Endodermal cell (in vitro differentiated cells): ENCODE measurements at regions not wholly inside any gene's neighbourhood (a gene's known extent, or its start where the extent isn't known, plus 50 kb on each side); places are given as distances from the start of the nearest gene placed in this dataset.

Experiments used
- DNase-seq: peaks from one replicate; pipeline ENCODE4 v3.0.0-alpha.2; 2017
- H3K27ac ChIP-seq: 2 replicates; pipeline ENCODE4 v1.5.1; 2013; ENCODE audit warnings: mild to moderate bottlenecking, low read depth, low read length, moderate library complexity
- H3K27me3 ChIP-seq: 2 replicates; pipeline ENCODE4 v1.6.1; 2013; ENCODE audit warnings: mild to moderate bottlenecking, low read length, moderate library complexity; ENCODE audit not compliant: insufficient read depth, control insufficient read depth, poor library complexity, severe bottlenecking
- H3K36me3 ChIP-seq: 2 replicates; pipeline ENCODE4 v1.7.0; 2013; ENCODE audit warnings: mild to moderate bottlenecking, low read length, moderate library complexity; ENCODE audit not compliant: control insufficient read depth, insufficient read depth
- H3K4me1 ChIP-seq: one replicate; pipeline ENCODE4 v1.7.0; 2013; ENCODE audit warnings: low read length; ENCODE audit not compliant: control insufficient read depth, insufficient read depth
- H3K4me3 ChIP-seq: 2 replicates; pipeline ENCODE4 v1.5.1; 2013; ENCODE audit warnings: mild to moderate bottlenecking, low read length, moderate library complexity
- H3K9ac ChIP-seq: 2 replicates; pipeline ENCODE4 v1.6.1; 2013; ENCODE audit warnings: mild to moderate bottlenecking, low read length, moderate library complexity; ENCODE audit not compliant: poor library complexity, severe bottlenecking; ENCODE audit errors: extremely low read depth
- H3K9me3 ChIP-seq: 2 replicates; pipeline ENCODE4 v1.6.1; 2013; ENCODE audit warnings: mild to moderate bottlenecking, low read length, moderate library complexity; ENCODE audit not compliant: control insufficient read depth
- H3K27ac Mint-ChIP-seq: 2 replicates; pipeline ENCODE4 v1.8.0; 2020; ENCODE audit warnings: mixed read lengths
- H3K27me3 Mint-ChIP-seq: 2 replicates; pipeline ENCODE4 v1.8.0; 2021; ENCODE audit warnings: mild to moderate bottlenecking, mixed read lengths; ENCODE audit not compliant: insufficient read depth
- H3K36me3 Mint-ChIP-seq: 2 replicates; pipeline ENCODE4 v1.8.0; 2020; ENCODE audit warnings: low read depth, mixed read lengths
- H3K4me1 Mint-ChIP-seq: 2 replicates; pipeline ENCODE4 v1.8.0; 2020; ENCODE audit warnings: mixed read lengths
- H3K4me3 Mint-ChIP-seq: 2 replicates; pipeline ENCODE4 v1.8.0; 2020; ENCODE audit warnings: mild to moderate bottlenecking, moderate library complexity, mixed read lengths
- H3K9me3 Mint-ChIP-seq: 2 replicates; pipeline ENCODE4 v1.8.0; 2020; ENCODE audit warnings: mild to moderate bottlenecking, mixed read lengths
- WGBS, 2 experiments: methylation state at CpG; one replicate each; pipeline versions ENCODE4 v1.1.5 to v1.1.7; 2013; ENCODE audit warnings: missing lambda C conversion rate in 2 of 2, mixed read lengths in 1 of 2; ENCODE audit not compliant: insufficient coverage in 1 of 2, insufficient read length in 1 of 2; 5-methylcytosine and 5-hydroxymethylcytosine counted together
- TF ChIP-seq, protein P1 (sequence below): fragments of 200-600 bp; sonication (generic); conservative IDR thresholded peaks from 2 replicates; pipeline ENCODE4 v1.5.0; 2021; ENCODE audit warnings: antibody characterized with exemption, mild to moderate bottlenecking

- H3K4me3 Mint-ChIP-seq = no peak overlapping the region
- H3K27ac Mint-ChIP-seq = no peak overlapping the region
- H3K36me3 ChIP-seq = no peaks in the 10 kb centered on the region
- H3K9me3 ChIP-seq = no peaks in the 10 kb centered on the region
- DNase-seq = no peak
- H3K4me1 Mint-ChIP-seq = peaks cover 5% of the 10 kb centered on the region
- no peaks in the 10 kb centered on the region for H3K36me3 Mint-ChIP-seq
- H3K4me3 ChIP-seq = no peak overlapping the region
- H3K9me3 Mint-ChIP-seq = no peaks in the 10 kb centered on the region
- no peaks in the 10 kb centered on the region for H3K4me1 ChIP-seq
- no peaks in the 10 kb centered on the region for H3K27me3 ChIP-seq
- no peak overlapping the region for H3K9ac ChIP-seq
- no peak overlapping the region for H3K27ac ChIP-seq
- no peaks in the 10 kb centered on the region for H3K27me3 Mint-ChIP-seq
- TF ChIP-seq, protein P1, sequence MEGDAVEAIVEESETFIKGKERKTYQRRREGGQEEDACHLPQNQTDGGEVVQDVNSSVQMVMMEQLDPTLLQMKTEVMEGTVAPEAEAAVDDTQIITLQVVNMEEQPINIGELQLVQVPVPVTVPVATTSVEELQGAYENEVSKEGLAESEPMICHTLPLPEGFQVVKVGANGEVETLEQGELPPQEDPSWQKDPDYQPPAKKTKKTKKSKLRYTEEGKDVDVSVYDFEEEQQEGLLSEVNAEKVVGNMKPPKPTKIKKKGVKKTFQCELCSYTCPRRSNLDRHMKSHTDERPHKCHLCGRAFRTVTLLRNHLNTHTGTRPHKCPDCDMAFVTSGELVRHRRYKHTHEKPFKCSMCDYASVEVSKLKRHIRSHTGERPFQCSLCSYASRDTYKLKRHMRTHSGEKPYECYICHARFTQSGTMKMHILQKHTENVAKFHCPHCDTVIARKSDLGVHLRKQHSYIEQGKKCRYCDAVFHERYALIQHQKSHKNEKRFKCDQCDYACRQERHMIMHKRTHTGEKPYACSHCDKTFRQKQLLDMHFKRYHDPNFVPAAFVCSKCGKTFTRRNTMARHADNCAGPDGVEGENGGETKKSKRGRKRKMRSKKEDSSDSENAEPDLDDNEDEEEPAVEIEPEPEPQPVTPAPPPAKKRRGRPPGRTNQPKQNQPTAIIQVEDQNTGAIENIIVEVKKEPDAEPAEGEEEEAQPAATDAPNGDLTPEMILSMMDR = no peak
Measured at GRCh38 chr1:187721216-187721615, 892.5 kb downstream of the PLA2G4A start.

DNA sequence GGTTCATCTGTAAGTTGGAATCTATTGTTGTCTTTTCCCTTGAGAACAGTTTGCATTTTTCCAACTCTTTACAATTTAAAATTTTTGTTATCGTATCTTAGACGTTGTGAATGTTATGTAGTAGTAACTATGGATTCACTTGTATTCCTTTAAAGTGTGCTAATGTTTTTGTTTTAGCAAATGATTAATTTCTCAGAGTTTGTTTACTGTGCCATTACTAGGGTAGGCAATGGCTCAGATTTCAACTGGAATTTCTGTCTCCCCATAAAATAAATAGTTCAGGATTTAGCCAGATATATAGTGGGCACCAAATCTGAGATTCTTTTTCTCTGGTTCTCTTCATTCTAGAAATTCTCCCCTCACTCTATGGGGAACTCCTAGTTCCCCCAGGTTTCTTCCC is 896.5 kb downstream of the PLA2G4A start:
- DNase-seq = no peak
- Histone ChIP-seq H3K27me3 (no peaks in the 10 kb centered on the region), H3K36me3 (no peaks in the 10 kb centered on the region), H3K9ac (no peak overlapping the region), H3K27ac (no peak overlapping the region), H3K4me3 (no peak overlapping the region), H3K9me3 (no peaks in the 10 kb centered on the region), H3K4me1 (no peaks in the 10 kb centered on the region)
- no peaks in the 10 kb centered on the region for H3K36me3 Mint-ChIP-seq
- H3K9me3 Mint-ChIP-seq = no peaks in the 10 kb centered on the region
- 98% methylated on average over 2 of the region's 2 CpGs; no CpG with 5 or more reads in 1 of the 2 experiments for WGBS, 2 experiments
- H3K4me1 Mint-ChIP-seq = no peaks in the 10 kb centered on the region
- TF ChIP-seq, protein P1 = no peak
- no peak overlapping the region for H3K4me3 Mint-ChIP-seq
- no peak overlapping the region for H3K27ac Mint-ChIP-seq
- H3K27me3 Mint-ChIP-seq = no peaks in the 10 kb centered on the region

DNA sequence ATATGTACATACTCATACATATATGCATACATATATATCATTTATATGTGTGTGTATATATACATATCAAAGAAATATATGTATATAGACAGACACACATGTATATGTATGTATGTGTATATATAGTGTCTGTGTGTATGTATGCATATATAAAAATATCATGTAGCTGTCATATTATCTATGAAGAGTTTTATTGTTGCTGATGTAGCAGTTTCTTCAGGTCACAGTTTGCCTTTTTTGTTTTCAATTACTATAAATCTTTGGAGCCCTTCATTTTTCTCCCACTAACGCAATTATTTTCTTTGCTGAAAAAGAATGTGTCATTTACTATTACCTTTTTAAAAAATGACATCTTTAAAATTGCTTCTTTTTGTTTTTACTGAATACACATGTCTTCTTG is 904.5 kb downstream of the PLA2G4A start:
- Histone ChIP-seq H3K4me3 (no peak overlapping the region), H3K9me3 (no peaks in the 10 kb centered on the region), H3K27ac (no peak overlapping the region), H3K36me3 (no peaks in the 10 kb centered on the region), H3K27me3 (no peaks in the 10 kb centered on the region), H3K4me1 (no peaks in the 10 kb centered on the region), H3K9ac (no peak overlapping the region)
- no peaks in the 10 kb centered on the region for H3K4me1 Mint-ChIP-seq
- peaks cover 1% of the 10 kb centered on the region for H3K36me3 Mint-ChIP-seq
- 87% methylated on average over 1 of the region's 1 CpG; no CpG with 5 or more reads in 1 of the 2 experiments for WGBS, 2 experiments
- H3K27ac Mint-ChIP-seq = no peak overlapping the region
- no peak for DNase-seq
- TF ChIP-seq, protein P1 = no peak
- H3K27me3 Mint-ChIP-seq = no peaks in the 10 kb centered on the region
- H3K4me3 Mint-ChIP-seq = no peak overlapping the region
- peaks cover 18% of the 10 kb centered on the region for H3K9me3 Mint-ChIP-seq
